GM12874 (cell line): ENCODE measurements at regions not wholly inside any gene's neighbourhood (a gene's known extent, or its start where the extent isn't known, plus 50 kb on each side); places are given as distances from the start of the nearest gene placed in this dataset.

ENCODE experiments used
- TF ChIP-seq, protein P1 (sequence below): IDR thresholded peaks from 2 replicates; pipeline ENCODE4 v1.5.1; 2011; ENCODE audit warnings: low read depth, mild to moderate bottlenecking, control low read depth, low read length, moderate library complexity; ENCODE audit not compliant: insufficient read depth

DNA sequence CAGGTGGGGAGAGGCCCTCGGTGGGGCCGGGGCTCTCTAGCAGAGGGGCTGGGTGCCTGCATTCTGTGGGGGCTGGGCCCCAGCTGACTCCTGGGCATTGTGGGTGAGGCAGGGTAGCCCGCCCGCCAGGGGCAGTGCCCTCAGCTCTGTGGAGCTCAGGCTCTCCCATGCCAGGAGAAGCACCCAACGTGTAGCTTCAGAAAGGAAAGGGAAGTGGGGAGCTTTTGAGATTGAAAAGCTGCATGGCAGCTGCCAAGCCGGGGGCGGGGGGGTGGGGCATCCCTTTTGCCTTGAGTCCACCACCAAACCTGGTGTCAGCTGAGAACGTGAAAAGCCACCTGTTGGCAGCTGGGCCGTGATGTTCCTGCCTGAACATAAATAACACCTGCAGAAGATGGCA is 192.1 kb upstream of the CIBAR2 start:
- TF ChIP-seq, protein P1, sequence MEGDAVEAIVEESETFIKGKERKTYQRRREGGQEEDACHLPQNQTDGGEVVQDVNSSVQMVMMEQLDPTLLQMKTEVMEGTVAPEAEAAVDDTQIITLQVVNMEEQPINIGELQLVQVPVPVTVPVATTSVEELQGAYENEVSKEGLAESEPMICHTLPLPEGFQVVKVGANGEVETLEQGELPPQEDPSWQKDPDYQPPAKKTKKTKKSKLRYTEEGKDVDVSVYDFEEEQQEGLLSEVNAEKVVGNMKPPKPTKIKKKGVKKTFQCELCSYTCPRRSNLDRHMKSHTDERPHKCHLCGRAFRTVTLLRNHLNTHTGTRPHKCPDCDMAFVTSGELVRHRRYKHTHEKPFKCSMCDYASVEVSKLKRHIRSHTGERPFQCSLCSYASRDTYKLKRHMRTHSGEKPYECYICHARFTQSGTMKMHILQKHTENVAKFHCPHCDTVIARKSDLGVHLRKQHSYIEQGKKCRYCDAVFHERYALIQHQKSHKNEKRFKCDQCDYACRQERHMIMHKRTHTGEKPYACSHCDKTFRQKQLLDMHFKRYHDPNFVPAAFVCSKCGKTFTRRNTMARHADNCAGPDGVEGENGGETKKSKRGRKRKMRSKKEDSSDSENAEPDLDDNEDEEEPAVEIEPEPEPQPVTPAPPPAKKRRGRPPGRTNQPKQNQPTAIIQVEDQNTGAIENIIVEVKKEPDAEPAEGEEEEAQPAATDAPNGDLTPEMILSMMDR: no peak

DNA sequence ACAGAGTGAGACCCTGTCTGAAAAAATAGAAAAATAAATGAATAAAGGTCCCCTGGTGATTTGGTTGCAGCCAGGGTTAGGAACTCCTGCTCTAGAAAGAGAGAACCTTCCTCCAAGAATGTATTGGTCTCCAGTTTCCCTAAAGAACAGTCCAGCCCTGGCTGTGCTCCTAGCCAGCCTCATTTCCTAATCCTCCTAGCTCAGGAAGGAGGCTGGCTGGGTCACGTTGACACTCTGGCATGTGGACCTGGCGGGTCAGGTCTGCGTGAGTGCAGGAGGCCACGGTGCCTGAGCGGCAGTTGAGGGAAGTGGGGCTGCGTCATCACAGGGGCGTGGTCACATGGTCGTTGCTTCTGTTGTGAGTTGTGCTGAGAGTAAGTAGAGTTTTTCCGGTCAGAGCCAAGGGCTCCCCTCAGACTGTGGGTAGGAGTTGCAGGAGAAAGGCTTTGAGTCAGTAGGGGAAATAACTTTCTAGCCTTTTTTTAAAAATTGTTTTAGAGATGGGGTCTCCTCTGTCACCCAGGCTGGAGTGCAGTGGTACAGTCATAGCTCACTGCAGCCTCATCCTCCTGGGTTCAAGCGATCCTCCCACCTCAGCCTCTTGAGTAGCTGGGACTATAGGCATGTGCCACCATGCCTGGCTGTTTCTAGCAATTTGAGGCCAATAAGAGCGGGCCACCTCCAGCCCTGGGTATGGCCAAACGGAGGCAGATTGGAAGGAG is 194.0 kb upstream of the CIBAR2 start:
- TF ChIP-seq, protein P1: no peak

DNA sequence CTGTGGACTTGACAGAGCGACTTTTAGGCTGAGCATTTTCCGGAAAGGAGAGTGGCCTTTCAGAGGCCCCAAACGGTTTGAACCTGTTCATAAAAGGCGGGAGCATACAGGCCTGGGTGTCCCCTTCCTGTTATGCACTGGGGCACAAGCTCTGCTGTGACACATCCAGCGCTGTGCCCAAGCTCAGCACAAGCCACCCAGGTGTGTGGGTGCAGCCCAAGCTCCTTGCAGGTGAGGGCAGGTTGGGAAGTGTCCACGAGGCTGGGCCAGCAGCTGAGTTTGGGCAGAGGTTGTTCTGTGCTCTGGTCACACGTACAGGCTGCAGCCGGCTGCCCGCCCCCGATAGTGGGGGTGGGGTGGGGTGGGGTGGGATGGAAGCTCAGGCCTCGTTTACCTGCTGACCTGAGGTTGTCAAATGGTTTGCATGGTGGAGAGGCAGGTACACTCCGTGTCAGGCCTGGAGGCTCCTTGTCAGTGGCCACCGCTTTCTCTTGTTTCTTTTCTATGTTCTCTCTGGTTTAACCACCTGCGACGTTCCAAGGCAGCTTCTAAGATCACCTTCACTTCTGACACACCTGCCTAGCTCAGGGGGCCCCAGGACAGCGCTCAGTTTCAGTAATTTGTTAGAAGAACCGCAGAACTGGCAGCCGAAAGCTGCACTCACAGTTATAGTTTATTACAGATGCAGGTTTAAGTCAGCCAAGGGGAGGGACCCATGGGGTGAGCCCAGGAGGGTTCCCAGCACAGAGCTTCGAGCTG is 194.7 kb upstream of the CIBAR2 start:
- TF ChIP-seq, protein P1: no peak

DNA sequence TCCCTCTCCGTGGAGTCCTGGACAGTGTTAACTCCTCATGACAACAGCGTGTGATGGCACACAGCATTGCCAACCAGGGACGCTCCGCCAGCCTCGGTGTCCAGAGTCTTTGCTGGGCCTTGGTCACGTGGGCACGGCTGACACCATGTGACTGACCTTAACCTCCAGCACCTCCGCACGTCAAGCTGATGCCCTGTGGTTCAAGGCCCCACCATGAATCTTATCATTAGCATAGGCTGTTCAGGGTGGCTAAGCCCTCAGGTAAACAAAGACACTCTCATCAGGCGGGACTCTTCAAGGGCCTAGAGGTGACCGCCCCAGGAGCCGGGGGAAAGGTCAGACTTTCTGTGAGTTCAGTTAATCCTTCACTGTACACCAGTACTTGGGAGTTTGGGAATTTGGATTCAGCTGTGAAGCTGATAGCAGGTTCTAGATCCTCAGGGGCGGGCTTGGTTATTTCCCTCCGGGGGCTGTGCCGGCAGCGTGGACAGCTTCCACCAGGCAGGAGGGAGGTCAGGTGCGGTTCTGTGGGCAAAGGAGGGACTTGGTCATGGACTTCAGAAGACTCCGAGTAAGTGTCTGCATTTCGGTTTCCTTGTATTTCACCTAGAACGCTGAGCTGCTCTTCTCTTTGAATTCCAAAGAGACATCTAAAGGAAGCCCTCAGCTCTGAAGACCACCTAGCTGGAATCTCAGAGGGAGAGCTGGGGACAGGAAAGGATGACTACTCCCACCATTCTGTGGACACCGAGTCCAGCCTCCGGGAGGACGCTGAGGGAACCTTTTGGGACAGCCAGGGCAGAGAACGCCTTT is 195.5 kb upstream of the CIBAR2 start:
- TF ChIP-seq, protein P1: no peak

DNA sequence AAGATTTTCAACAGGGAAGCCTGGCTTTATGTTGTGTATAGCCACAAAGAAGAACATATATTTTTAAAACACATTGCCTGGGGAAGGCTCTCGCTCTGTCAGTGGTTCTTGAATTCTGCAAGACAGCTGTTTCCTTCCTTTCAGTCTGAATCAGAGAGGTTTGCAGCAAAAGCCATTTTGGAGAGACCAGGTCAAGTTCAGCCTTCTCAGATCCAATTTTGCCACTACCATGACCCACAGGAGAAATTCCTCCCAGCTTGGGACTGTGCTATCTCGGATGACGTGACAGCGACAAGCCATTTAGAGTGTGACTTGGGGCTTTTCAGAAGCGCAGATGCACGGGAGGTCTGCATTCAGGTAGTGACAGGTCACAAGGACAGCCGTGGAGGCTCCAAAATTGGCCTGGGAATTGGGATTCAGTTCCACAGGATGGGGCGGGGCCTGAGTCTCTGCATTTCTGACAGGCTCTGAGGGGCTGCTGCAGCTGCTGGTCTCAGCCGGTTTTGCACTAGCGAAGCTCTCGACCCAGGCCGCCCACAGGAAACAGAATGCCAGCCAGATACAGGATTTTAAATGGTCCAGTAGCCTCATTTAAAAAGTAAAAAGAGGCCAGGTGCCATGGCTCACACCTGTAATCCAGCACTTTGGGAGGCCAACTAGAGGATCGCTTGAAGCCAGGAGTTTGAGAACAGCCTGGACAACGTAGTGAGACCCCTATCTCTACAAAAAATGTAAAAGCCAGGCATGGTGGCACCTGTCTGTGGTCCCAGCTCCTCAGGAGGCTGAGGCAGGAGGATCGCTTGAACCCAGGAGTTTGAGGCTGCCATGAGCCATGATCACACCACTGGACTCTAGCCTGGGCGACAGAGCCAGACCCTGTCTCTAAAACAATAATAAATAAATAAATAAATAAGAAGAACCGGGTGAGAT is 196.6 kb upstream of the CIBAR2 start:
- TF ChIP-seq, protein P1: no peak

DNA sequence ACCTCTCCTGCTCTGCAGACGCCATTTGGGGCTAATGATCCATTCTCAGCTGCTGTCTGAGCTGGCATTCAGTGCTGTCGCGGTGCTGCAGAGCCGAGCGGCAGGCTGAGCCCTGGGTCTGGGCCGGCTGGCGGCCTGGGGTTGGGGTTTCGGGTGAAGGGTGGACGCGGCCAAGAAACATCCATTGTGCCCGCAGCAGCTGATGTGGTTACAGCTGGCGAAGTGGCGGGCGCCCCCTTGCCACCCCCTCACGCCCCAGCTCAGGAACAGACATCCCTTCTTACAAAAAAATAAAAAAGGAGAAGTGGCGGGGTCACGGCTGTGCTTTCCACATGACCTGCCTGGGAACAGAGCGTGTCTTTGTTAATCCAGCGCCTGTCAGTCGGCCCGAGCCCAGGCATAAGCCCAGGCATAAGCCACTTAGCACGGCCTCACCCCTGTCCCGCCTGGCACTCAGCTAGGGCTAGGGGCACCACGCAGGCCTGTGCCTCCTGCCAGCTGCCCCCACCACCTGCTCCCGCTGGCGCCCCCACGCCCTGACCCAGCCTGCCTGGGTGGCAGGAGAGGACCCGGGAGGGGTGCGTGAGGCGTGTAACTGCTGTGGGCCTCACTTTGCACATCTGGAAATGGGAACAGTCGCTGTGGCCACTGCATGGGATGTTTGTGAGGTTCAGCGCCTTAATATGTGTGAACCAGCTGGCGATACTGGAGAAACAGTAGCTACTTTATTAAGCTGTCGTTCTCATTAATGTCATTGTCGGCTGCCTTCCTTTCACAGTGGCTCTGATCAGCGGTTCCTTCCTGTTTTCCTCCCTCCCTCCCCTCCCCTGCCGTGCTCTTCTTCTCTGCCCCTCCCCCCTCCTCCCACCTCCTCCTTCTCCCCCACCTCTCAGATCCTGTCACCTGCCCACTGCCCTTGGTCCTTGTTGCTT is 197.7 kb upstream of the CIBAR2 start:
- TF ChIP-seq, protein P1: no peak
